GM12878 (cell line): ENCODE measurements at regions not wholly inside any gene's neighbourhood (a gene's known extent, or its start where the extent isn't known, plus 50 kb on each side); places are given as distances from the start of the nearest gene placed in this dataset.

Experiments used
- CHD4 ChIP-seq: fragments of 200-600 bp; sonication (generic); IDR thresholded peaks from 2 replicates; pipeline ENCODE4 v1.6.1; 2016; ENCODE audit warnings: mild to moderate bottlenecking
- MXI1 ChIP-seq: fragments of 150-350 bp; IDR thresholded peaks from 2 replicates; pipeline ENCODE4 v1.6.1; 2011; ENCODE audit warnings: low read depth, mild to moderate bottlenecking, inconsistent platforms, low read length, improper control_type of control experiment
- POLR2A ChIP-seq: IDR thresholded peaks from 2 replicates; pipeline ENCODE4 v1.6.1; 2011; ENCODE audit warnings: low read depth, mild to moderate bottlenecking, low read length
- SMC3 ChIP-seq: IDR thresholded peaks from 2 replicates; pipeline ENCODE4 v1.6.1; 2011; ENCODE audit warnings: low read length, improper control_type of control experiment, borderline replicate concordance
- TAF1 ChIP-seq: IDR thresholded peaks from 2 replicates; pipeline ENCODE4 v1.6.1; 2011; ENCODE audit warnings: mild to moderate bottlenecking, low read depth, low read length, borderline replicate concordance
- TF ChIP-seq, protein P1 (sequence below), 3 experiments: IDR thresholded peaks in 2 of 3; conservative IDR thresholded peaks in 1 of 3; 2 replicates each; pipeline ENCODE4 v1.5.1; 2011; ENCODE audit warnings: low read depth in 3 of 3, low read length in 3 of 3, mild to moderate bottlenecking in 3 of 3, control low read depth in 2 of 3, moderate library complexity in 2 of 3, inconsistent platforms in 1 of 3, mixed read lengths in 1 of 3; ENCODE audit not compliant: control insufficient read depth in 2 of 3, insufficient read depth in 1 of 3; ENCODE audit errors: extremely low read depth in 1 of 3
- TF ChIP-seq, protein P2 (sequence below): fragments of 450-650 bp; conservative IDR thresholded peaks from 2 replicates; pipeline ENCODE4 v1.6.1; 2017; ENCODE audit warnings: mild to moderate bottlenecking, moderate library complexity
- TF ChIP-seq, protein P3 (sequence below): IDR thresholded peaks from 2 replicates; pipeline ENCODE4 v1.6.1; 2011; ENCODE audit warnings: borderline replicate concordance, low read depth, mild to moderate bottlenecking, moderate library complexity, mixed read lengths, low read length; ENCODE audit not compliant: insufficient read depth; ENCODE audit errors: extremely low read length

DNA sequence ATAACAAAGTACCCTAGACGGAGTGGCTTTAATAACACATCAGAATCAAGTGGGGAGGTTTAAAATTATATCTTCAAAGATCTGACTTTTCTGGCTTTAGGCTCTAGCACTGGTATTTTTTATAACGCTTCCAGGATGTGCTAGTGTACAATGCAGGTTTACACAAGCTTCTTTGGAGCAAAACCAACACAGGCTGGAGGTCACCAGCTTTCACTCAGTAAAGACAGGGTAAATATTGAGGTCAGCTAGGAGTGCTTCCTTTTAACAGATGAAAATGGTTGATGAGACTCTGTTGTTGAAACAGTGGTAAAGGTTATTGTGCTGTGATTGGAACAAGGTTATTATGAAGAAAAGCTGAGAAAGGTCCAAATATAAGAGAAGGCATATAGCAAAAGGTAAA is 414.2 kb downstream of the TAF11L14 start:
- TF ChIP-seq, protein P1, sequence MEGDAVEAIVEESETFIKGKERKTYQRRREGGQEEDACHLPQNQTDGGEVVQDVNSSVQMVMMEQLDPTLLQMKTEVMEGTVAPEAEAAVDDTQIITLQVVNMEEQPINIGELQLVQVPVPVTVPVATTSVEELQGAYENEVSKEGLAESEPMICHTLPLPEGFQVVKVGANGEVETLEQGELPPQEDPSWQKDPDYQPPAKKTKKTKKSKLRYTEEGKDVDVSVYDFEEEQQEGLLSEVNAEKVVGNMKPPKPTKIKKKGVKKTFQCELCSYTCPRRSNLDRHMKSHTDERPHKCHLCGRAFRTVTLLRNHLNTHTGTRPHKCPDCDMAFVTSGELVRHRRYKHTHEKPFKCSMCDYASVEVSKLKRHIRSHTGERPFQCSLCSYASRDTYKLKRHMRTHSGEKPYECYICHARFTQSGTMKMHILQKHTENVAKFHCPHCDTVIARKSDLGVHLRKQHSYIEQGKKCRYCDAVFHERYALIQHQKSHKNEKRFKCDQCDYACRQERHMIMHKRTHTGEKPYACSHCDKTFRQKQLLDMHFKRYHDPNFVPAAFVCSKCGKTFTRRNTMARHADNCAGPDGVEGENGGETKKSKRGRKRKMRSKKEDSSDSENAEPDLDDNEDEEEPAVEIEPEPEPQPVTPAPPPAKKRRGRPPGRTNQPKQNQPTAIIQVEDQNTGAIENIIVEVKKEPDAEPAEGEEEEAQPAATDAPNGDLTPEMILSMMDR (IDR thresholded peaks at IDR 0.05 in 2 of 3, conservative IDR thresholded peaks at IDR 0.05 in 1 of 3; ENCODE audit: control insufficient read depth in 2 of 3, extremely low read depth in 1 of 3, insufficient read depth in 1 of 3, low read depth in 3 of 3, low read length in 3 of 3) = no peak
- no peak for TF ChIP-seq CHD4
- TF ChIP-seq, protein P2, sequence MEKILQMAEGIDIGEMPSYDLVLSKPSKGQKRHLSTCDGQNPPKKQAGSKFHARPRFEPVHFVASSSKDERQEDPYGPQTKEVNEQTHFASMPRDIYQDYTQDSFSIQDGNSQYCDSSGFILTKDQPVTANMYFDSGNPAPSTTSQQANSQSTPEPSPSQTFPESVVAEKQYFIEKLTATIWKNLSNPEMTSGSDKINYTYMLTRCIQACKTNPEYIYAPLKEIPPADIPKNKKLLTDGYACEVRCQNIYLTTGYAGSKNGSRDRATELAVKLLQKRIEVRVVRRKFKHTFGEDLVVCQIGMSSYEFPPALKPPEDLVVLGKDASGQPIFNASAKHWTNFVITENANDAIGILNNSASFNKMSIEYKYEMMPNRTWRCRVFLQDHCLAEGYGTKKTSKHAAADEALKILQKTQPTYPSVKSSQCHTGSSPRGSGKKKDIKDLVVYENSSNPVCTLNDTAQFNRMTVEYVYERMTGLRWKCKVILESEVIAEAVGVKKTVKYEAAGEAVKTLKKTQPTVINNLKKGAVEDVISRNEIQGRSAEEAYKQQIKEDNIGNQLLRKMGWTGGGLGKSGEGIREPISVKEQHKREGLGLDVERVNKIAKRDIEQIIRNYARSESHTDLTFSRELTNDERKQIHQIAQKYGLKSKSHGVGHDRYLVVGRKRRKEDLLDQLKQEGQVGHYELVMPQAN = no peak
- TF ChIP-seq, protein P3, sequence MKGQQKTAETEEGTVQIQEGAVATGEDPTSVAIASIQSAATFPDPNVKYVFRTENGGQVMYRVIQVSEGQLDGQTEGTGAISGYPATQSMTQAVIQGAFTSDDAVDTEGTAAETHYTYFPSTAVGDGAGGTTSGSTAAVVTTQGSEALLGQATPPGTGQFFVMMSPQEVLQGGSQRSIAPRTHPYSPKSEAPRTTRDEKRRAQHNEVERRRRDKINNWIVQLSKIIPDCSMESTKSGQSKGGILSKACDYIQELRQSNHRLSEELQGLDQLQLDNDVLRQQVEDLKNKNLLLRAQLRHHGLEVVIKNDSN = no peak
- no peak for TF ChIP-seq MXI1
- TF ChIP-seq POLR2A = no peak
- TF ChIP-seq SMC3 = no peak
- TF ChIP-seq TAF1 = no peak
